Aorta (tissue), 5 donors: ENCODE measurements at regions not wholly inside any gene's neighbourhood (a gene's known extent, or its start where the extent isn't known, plus 50 kb on each side); places are given as distances from the start of the nearest gene placed in this dataset.
"Not testable (repeated sequence)": the region's sequence is repeated elsewhere in the genome, so short reads cannot be mapped to it uniquely, and the experiment has no call there.

ENCODE experiments used
- ATAC-seq: fragments of 200-7000 bp; cut with Tn5 transposase; one replicate; pipeline ENCODE4 v1.9.1; 2022; ENCODE audit warnings: moderate library complexity; ENCODE audit not compliant: low FRiP score
- DNase-seq, 2 donors: peaks; one replicate each; pipeline ENCODE4 v3.0.0-alpha.2; 2020
- H3K27ac ChIP-seq, 2 donors: one replicate each; pipeline ENCODE4 v1.5.1; 2013; ENCODE audit warnings: low read length in 2 of 2, mild to moderate bottlenecking in 2 of 2, moderate library complexity in 2 of 2, control low read depth in 1 of 2, inconsistent platforms in 1 of 2, low read depth in 1 of 2
- H3K27me3 ChIP-seq, 2 donors: one replicate each; pipeline ENCODE4 v1.6.1; 2013; ENCODE audit warnings: control low read depth in 1 of 2, low read length in 1 of 2, mild to moderate bottlenecking in 1 of 2, moderate library complexity in 1 of 2; ENCODE audit not compliant: insufficient read depth in 2 of 2, control insufficient read depth in 1 of 2
- H3K36me3 ChIP-seq, 2 donors: one replicate each; pipeline ENCODE4 v1.6.1; 2013; ENCODE audit warnings: control low read depth in 1 of 2, low read length in 1 of 2, mild to moderate bottlenecking in 1 of 2; ENCODE audit not compliant: insufficient read depth in 2 of 2, control insufficient read depth in 1 of 2
- H3K4me1 ChIP-seq, 2 donors: one replicate each; pipeline ENCODE4 v1.6.1; 2013; ENCODE audit warnings: low read length in 2 of 2, control low read depth in 1 of 2, mild to moderate bottlenecking in 1 of 2, moderate library complexity in 1 of 2; ENCODE audit not compliant: insufficient read depth in 2 of 2, control insufficient read depth in 1 of 2
- H3K4me3 ChIP-seq, 2 donors: one replicate each; pipeline ENCODE4 v1.5.1; 2013; ENCODE audit warnings: low read length in 2 of 2, control low read depth in 1 of 2, mild to moderate bottlenecking in 1 of 2
- H3K9me3 ChIP-seq: one replicate; pipeline ENCODE4 v1.6.1; 2013; ENCODE audit warnings: mild to moderate bottlenecking, low read length; ENCODE audit not compliant: control insufficient read depth
- WGBS, 2 donors: extraction: QIAGEN DNeasy Blood & Tissue Kit; methylation state at CpG; one replicate each; pipeline ENCODE4 v1.1.7; 2013; 5-methylcytosine and 5-hydroxymethylcytosine counted together
- intact Hi-C, 2 donors: fragments of 100-400 bp; cut with DNase I; formaldehyde crosslinking; loops; one replicate each; pipeline versions ENCODE4 v1.14.2 to v1.15.0; 2022
- donor health status: healthy with polysubstance abuse.
- donor health status: Bipolar disorder and iron deficiency.
- donor health status: DM: no; HTN: no; CAD: no.
- donor health status: DM: no; HTN: no; CAD: no.
- donor health status: DM: yes; HTN: yes; CAD: no.

GRCh38 chr7:140267381-140268226 lies 90.8 kb upstream of the KDM7A start:
- no peak overlapping the region for H3K4me3 ChIP-seq
- H3K9me3 ChIP-seq: no peaks in the 10 kb centered on the region
- peak; percentile 26 for ATAC-seq
- DNase-seq: peak in 1 of 2 donors; percentile 6
- no peaks in the 10 kb centered on the region for H3K27me3 ChIP-seq
- intact Hi-C loops: no loop called here
- 86% methylated on average over 11 of the region's 11 CpGs for WGBS, 2 donors
- H3K36me3 ChIP-seq: no peaks in the 10 kb centered on the region
- no peaks in the 10 kb centered on the region for H3K4me1 ChIP-seq
- no peak overlapping the region for H3K27ac ChIP-seq

GRCh38 chr7:140263277-140263676 lies 86.5 kb upstream of the KDM7A start:
- H3K27ac ChIP-seq: no peak overlapping the region
- ATAC-seq: no peak
- intact Hi-C loops: no loop called here
- H3K4me1 ChIP-seq: no peaks in the 10 kb centered on the region
- no peaks in the 10 kb centered on the region for H3K36me3 ChIP-seq
- WGBS, 2 donors: 70 to 73% methylated on average over 6 of the region's 6 CpGs
- H3K9me3 ChIP-seq: no peaks in the 10 kb centered on the region
- H3K4me3 ChIP-seq: no peak overlapping the region
- no peak for DNase-seq
- no peaks in the 10 kb centered on the region for H3K27me3 ChIP-seq

GRCh38 chr7:140262242-140262903 lies 85.6 kb upstream of the KDM7A start:
- WGBS, 2 donors: 88 to 89% methylated on average over 6 of the region's 6 CpGs
- intact Hi-C loops: no loop called here
- DNase-seq: no peak

GRCh38 chr7:140261522-140261921 lies 84.7 kb upstream of the KDM7A start:
- no peak for ATAC-seq
- 83 to 87% methylated on average over 1 of the region's 1 CpG for WGBS, 2 donors
- H3K27ac ChIP-seq: no peak overlapping the region
- intact Hi-C loops: no loop called here
- H3K4me3 ChIP-seq: no peak overlapping the region
- H3K4me1 ChIP-seq: no peaks in the 10 kb centered on the region
- H3K36me3 ChIP-seq: no peaks in the 10 kb centered on the region
- H3K27me3 ChIP-seq: no peaks in the 10 kb centered on the region
- DNase-seq: no peak
- H3K9me3 ChIP-seq: no peaks in the 10 kb centered on the region

More at GRCh38 chr7:140262242-140262903, 85.6 kb upstream of the KDM7A start:
- Histone ChIP-seq H3K9me3 (no peaks in the 10 kb centered on the region), H3K4me1 (no peaks in the 10 kb centered on the region), H3K27me3 (no peaks in the 10 kb centered on the region), H3K36me3 (no peaks in the 10 kb centered on the region), H3K27ac (no peak overlapping the region), H3K4me3 (no peak overlapping the region)
- ATAC-seq: no peak

GRCh38 chr7:140261105-140261486 lies 84.3 kb upstream of the KDM7A start:
- ATAC-seq: no peak
- H3K27me3 ChIP-seq: no peaks in the 10 kb centered on the region
- H3K36me3 ChIP-seq: no peaks in the 10 kb centered on the region
- DNase-seq: no peak
- intact Hi-C loops: no loop called here
- no peak overlapping the region for H3K4me3 ChIP-seq
- WGBS, 2 donors: 83 to 85% methylated on average over 5 of the region's 5 CpGs
- no peaks in the 10 kb centered on the region for H3K4me1 ChIP-seq
- no peaks in the 10 kb centered on the region for H3K9me3 ChIP-seq
- no peak overlapping the region for H3K27ac ChIP-seq

DNA sequence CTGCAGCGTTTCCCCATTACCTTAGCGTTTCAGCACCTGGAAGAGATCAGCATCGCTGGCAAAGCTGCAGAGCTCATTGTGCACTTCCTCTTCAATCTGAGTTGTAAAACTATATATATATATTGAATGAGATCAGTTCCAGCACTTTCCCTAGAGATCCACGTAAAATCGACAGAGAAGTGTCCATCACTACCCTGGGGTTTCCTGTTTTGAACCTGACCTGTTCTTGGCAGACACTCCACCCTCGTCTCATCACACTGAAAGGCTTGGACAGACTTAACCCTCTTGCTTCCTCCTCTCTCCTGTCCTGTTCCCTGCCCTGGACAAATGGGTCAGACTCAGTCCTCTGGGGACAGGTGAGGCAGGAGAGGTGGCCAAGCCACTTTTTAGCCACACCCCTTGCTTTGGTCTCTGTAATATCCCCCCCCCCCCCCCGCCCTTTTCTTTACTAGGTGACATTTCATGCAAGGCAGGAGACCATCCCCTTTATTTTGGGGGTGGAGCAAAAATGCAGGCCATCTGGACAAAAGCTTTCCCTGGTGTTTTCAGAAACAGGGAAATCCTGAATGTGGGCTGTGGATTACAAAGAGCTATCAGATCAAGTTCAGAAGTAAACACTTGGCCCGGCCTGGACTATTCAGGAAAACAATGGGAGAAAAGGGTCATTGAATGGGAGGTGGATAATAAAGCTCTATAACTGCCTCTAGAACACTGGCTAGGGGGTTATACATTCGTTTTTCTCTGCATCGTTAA lies 83.7 kb upstream of the KDM7A start:
- Histone ChIP-seq H3K27ac (no peak overlapping the region), H3K4me3 (no peak overlapping the region), H3K36me3 (no peaks in the 10 kb centered on the region), H3K4me1 (no peaks in the 10 kb centered on the region), H3K27me3 (no peaks in the 10 kb centered on the region), H3K9me3 (no peaks in the 10 kb centered on the region)
- DNase-seq (no peak), ATAC-seq (no peak)
- WGBS, 2 donors: 52 to 58% methylated on average over 10 of the region's 10 CpGs
- intact Hi-C loops: no loop called here

DNA sequence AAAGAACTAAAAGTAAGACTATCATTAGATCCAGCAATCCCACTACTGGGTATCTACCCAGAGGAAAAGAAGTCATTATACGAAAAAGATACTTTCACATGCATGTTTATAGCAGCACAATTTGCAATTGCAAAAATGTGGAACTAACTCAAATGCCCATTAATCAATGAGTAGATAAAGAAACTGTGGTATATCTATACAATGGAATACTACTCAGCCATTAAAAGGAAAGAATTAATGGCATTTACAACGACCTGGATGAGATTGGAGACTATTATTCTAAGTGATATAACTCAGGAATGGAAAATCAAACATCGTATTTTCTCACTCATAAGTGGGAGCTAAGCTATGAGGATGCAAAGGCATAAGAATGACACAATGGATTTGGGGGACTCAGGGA lies 80.5 kb upstream of the KDM7A start:
- H3K36me3 ChIP-seq, H3K4me1 ChIP-seq, H3K9me3 ChIP-seq, H3K4me3 ChIP-seq, intact Hi-C loops, H3K27ac ChIP-seq, H3K27me3 ChIP-seq, DNase-seq, ATAC-seq: not testable (repeated sequence)
- 77 to 82% methylated on average over 3 of the region's 3 CpGs for WGBS, 2 donors

- H3K4me1 ChIP-seq, DNase-seq, ATAC-seq, H3K27me3 ChIP-seq, H3K36me3 ChIP-seq, intact Hi-C loops, H3K4me3 ChIP-seq, H3K9me3 ChIP-seq, H3K27ac ChIP-seq: not testable (repeated sequence)
- 89 to 92% methylated on average over 9 of the region's 9 CpGs for WGBS, 2 donors
Observed at GRCh38 chr7:140254976-140255375, 78.2 kb upstream of the KDM7A start.
